ENCODE measurements at regions not wholly inside any gene's neighbourhood (a gene's known extent, or its start where the extent isn't known, plus 50 kb on each side); places are given as distances from the start of the nearest gene placed in this dataset.

GRCh38 chr12:111014547-111014946 lies 94.2 kb upstream of the MYL2 start:
- Histone ChIP-seq H3K27ac (ENCODE audit: low read depth, low read length) (no peak overlapping the region), H3K36me3 (ENCODE audit: insufficient read depth, low read length) (no peaks in the 10 kb centered on the region), H3K9ac (ENCODE audit: low read length) (no peak overlapping the region), H2AFZ (ENCODE audit: low read depth, low read length) (no peak overlapping the region), H3K4me3 (ENCODE audit: insufficient read depth, low read depth, low read length) (no peak overlapping the region), H3K27me3 (ENCODE audit: insufficient read depth, low read length) (no peaks in the 10 kb centered on the region), H4K20me1 (ENCODE audit: insufficient read depth, low read length) (no peaks in the 10 kb centered on the region), H3K9me3 (ENCODE audit: insufficient read depth, low read depth, low read length) (no peaks in the 10 kb centered on the region), H3K4me1 (ENCODE audit: insufficient read depth, low read length) (no peaks in the 10 kb centered on the region), H3K79me2 (ENCODE audit: insufficient read depth, low read length) (no peaks in the 10 kb centered on the region), H3K4me2 (ENCODE audit: low read length) (no peak overlapping the region)
- TF ChIP-seq CTCF (IDR thresholded peaks at IDR 0.05; ENCODE audit: insufficient read depth, low read depth, low read length), result no peak
- TF ChIP-seq EZH2 (IDR thresholded peaks at IDR 0.05; ENCODE audit: insufficient read depth, low read length), result no peak
- Mint-ChIP-seq H3K9me3 (ENCODE audit: unreplicated experiment) (peaks cover 7% of the 10 kb centered on the region), H3K4me1 (ENCODE audit: low read depth, unreplicated experiment) (peaks cover 6% of the 10 kb centered on the region), H3K27ac (ENCODE audit: unreplicated experiment) (no peak overlapping the region), H3K27me3 (ENCODE audit: low read depth, unreplicated experiment) (peaks cover 23% of the 10 kb centered on the region), H3K4me3 (ENCODE audit: unreplicated experiment) (no peak overlapping the region), H3K36me3 (ENCODE audit: low read depth, unreplicated experiment) (no peaks in the 10 kb centered on the region)
- FAIRE-seq (no peak), DNase-seq (ENCODE audit: low read depth) (no peak)

GRCh38 chr12:111012918-111013317 lies 92.5 kb upstream of the MYL2 start:
- H3K27ac ChIP-seq (ENCODE audit: low read depth, low read length), result no peak overlapping the region
- no peak for TF ChIP-seq CTCF (IDR thresholded peaks at IDR 0.05; ENCODE audit: insufficient read depth, low read depth, low read length)
- Mint-ChIP-seq H3K4me3 (ENCODE audit: unreplicated experiment) (no peak overlapping the region), H3K27ac (ENCODE audit: unreplicated experiment) (no peak overlapping the region), H3K4me1 (ENCODE audit: low read depth, unreplicated experiment) (peaks cover 6% of the 10 kb centered on the region), H3K27me3 (ENCODE audit: low read depth, unreplicated experiment) (peaks cover 18% of the 10 kb centered on the region), H3K9me3 (ENCODE audit: unreplicated experiment) (peaks cover 7% of the 10 kb centered on the region), H3K36me3 (ENCODE audit: low read depth, unreplicated experiment) (no peaks in the 10 kb centered on the region)
- no peak for DNase-seq (ENCODE audit: low read depth)
- no peak overlapping the region for H3K4me3 ChIP-seq (ENCODE audit: insufficient read depth, low read depth, low read length)
- no peaks in the 10 kb centered on the region for H3K79me2 ChIP-seq (ENCODE audit: insufficient read depth, low read length)
- no peak overlapping the region for H3K9ac ChIP-seq (ENCODE audit: low read length)
- H3K36me3 ChIP-seq (ENCODE audit: insufficient read depth, low read length), result no peaks in the 10 kb centered on the region
- no peaks in the 10 kb centered on the region for H3K4me1 ChIP-seq (ENCODE audit: insufficient read depth, low read length)
- H4K20me1 ChIP-seq (ENCODE audit: insufficient read depth, low read length), result no peaks in the 10 kb centered on the region
- H3K9me3 ChIP-seq (ENCODE audit: insufficient read depth, low read depth, low read length), result no peaks in the 10 kb centered on the region
- no peaks in the 10 kb centered on the region for H3K27me3 ChIP-seq (ENCODE audit: insufficient read depth, low read length)
- no peak overlapping the region for H3K4me2 ChIP-seq (ENCODE audit: low read length)
- no peak overlapping the region for H2AFZ ChIP-seq (ENCODE audit: low read depth, low read length)
- FAIRE-seq, result no peak

GRCh38 chr12:111011999-111012600 lies 91.7 kb upstream of the MYL2 start:
- no peaks in the 10 kb centered on the region for H3K27me3 ChIP-seq (ENCODE audit: insufficient read depth, low read length)
- H3K79me2 ChIP-seq (ENCODE audit: insufficient read depth, low read length), result no peaks in the 10 kb centered on the region
- no peak overlapping the region for H3K27ac ChIP-seq (ENCODE audit: low read depth, low read length)
- FAIRE-seq (no peak), DNase-seq (ENCODE audit: low read depth) (no peak)
- no peak overlapping the region for H3K4me2 ChIP-seq (ENCODE audit: low read length)
- H4K20me1 ChIP-seq (ENCODE audit: insufficient read depth, low read length), result no peaks in the 10 kb centered on the region
- no peaks in the 10 kb centered on the region for H3K9me3 ChIP-seq (ENCODE audit: insufficient read depth, low read depth, low read length)
- no peak for TF ChIP-seq EZH2 (IDR thresholded peaks at IDR 0.05; ENCODE audit: insufficient read depth, low read length)
- no peak for TF ChIP-seq CTCF (IDR thresholded peaks at IDR 0.05; ENCODE audit: insufficient read depth, low read depth, low read length)
- Mint-ChIP-seq H3K36me3 (ENCODE audit: low read depth, unreplicated experiment) (no peaks in the 10 kb centered on the region), H3K4me1 (ENCODE audit: low read depth, unreplicated experiment) (peaks cover 6% of the 10 kb centered on the region), H3K9me3 (ENCODE audit: unreplicated experiment) (peaks cover 7% of the 10 kb centered on the region), H3K4me3 (ENCODE audit: unreplicated experiment) (no peak overlapping the region), H3K27ac (ENCODE audit: unreplicated experiment) (no peak overlapping the region), H3K27me3 (ENCODE audit: low read depth, unreplicated experiment) (peaks cover 18% of the 10 kb centered on the region)
- H2AFZ ChIP-seq (ENCODE audit: low read depth, low read length), result no peak overlapping the region
- H3K4me1 ChIP-seq (ENCODE audit: insufficient read depth, low read length), result no peaks in the 10 kb centered on the region
- no peaks in the 10 kb centered on the region for H3K36me3 ChIP-seq (ENCODE audit: insufficient read depth, low read length)
- no peak overlapping the region for H3K4me3 ChIP-seq (ENCODE audit: insufficient read depth, low read depth, low read length)
- H3K9ac ChIP-seq (ENCODE audit: low read length), result no peak overlapping the region
